Uterus (tissue), 2 donors: ENCODE measurements at regions not wholly inside any gene's neighbourhood (a gene's known extent, or its start where the extent isn't known, plus 50 kb on each side); places are given as distances from the start of the nearest gene placed in this dataset.

ENCODE experiments used
- POLR2A ChIP-seq, 2 donors: fragments of 450-650 bp; IDR thresholded peaks; one replicate each; pipeline ENCODE4 v1.6.1; 2016; ENCODE audit warnings: antibody characterized with exemption in 2 of 2, mild to moderate bottlenecking in 1 of 2, moderate library complexity in 1 of 2
- TF ChIP-seq, protein P1 (sequence below), 4 experiments: fragments of 200-600 bp in 2 of 4; fragments of 450-650 bp in 2 of 4; sonication (generic) in 2 of 4; IDR thresholded peaks; one replicate each; pipeline ENCODE4 v1.5.1; 2016 to 2019; ENCODE audit warnings: antibody characterized with exemption in 4 of 4, mild to moderate bottlenecking in 2 of 4, moderate library complexity in 1 of 4

DNA sequence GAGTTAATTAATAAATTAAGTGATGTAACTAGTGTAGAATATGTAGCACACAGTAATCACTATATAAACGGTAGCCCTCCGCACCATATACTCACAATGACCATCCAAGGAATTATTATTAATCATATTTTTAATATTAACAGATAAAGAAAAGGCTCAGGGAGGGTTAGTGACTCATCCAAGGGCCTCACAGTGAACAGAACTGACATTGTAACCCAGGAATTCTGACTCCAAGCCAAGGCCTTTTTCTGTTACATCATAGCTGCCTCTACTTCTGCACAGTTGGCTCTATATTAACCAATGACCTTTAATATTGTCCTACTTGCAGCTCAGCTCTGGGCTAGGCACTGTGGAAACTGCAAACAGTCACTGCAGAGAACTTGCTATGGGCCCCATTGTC is 117.5 kb upstream of the SIRPG start:
- TF ChIP-seq, protein P1, sequence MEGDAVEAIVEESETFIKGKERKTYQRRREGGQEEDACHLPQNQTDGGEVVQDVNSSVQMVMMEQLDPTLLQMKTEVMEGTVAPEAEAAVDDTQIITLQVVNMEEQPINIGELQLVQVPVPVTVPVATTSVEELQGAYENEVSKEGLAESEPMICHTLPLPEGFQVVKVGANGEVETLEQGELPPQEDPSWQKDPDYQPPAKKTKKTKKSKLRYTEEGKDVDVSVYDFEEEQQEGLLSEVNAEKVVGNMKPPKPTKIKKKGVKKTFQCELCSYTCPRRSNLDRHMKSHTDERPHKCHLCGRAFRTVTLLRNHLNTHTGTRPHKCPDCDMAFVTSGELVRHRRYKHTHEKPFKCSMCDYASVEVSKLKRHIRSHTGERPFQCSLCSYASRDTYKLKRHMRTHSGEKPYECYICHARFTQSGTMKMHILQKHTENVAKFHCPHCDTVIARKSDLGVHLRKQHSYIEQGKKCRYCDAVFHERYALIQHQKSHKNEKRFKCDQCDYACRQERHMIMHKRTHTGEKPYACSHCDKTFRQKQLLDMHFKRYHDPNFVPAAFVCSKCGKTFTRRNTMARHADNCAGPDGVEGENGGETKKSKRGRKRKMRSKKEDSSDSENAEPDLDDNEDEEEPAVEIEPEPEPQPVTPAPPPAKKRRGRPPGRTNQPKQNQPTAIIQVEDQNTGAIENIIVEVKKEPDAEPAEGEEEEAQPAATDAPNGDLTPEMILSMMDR (IDR thresholded peaks at IDR 0.05), result no peak
- no peak for TF ChIP-seq POLR2A (IDR thresholded peaks at IDR 0.05)
